Activated CD4-positive, alpha-beta memory T cell treated with anti-CD3 and anti-CD28 coated beads, Interleukin-2, amount 10 ng/mL, durations not matched to agents 7 days and 5 days (primary cell): ENCODE measurements at regions not wholly inside any gene's neighbourhood (a gene's known extent, or its start where the extent isn't known, plus 50 kb on each side); places are given as distances from the start of the nearest gene placed in this dataset.

Experiments
- CTCF ChIA-PET: fragments of 350-600 bp; sonication (Branson Sonifier 250); formaldehyde crosslinking; loops from one replicate; lab custom pipeline; 2021; ENCODE audit warnings: antibody characterized with exemption, inconsistent platforms; lab: Charles Lee
- POLR2A ChIA-PET: fragments of 350-600 bp; sonication (Branson Sonifier 250); formaldehyde crosslinking; loops from one replicate; lab custom pipeline; 2021; ENCODE audit warnings: antibody characterized with exemption; lab: Charles Lee
- DNase-seq: peaks from one replicate; pipeline ENCODE4 v3.0.0-alpha.2; 2020
- H3K27ac Mint-ChIP-seq: one replicate; pipeline ENCODE4 v1.8.0; 2021; ENCODE audit warnings: mild to moderate bottlenecking, mixed read lengths
- H3K27me3 Mint-ChIP-seq: one replicate; pipeline ENCODE4 v1.8.0; 2021; ENCODE audit warnings: mixed read lengths
- H3K36me3 Mint-ChIP-seq: one replicate; pipeline ENCODE4 v1.8.0; 2021; ENCODE audit warnings: low read depth, mixed read lengths
- H3K4me1 Mint-ChIP-seq: one replicate; pipeline ENCODE4 v1.8.0; 2021; ENCODE audit warnings: mixed read lengths
- H3K4me3 Mint-ChIP-seq: one replicate; pipeline ENCODE4 v1.8.0; 2021; ENCODE audit warnings: mild to moderate bottlenecking, mixed read lengths
- H3K9me3 Mint-ChIP-seq: one replicate; pipeline ENCODE4 v1.8.0; 2021; ENCODE audit warnings: mixed read lengths

DNA sequence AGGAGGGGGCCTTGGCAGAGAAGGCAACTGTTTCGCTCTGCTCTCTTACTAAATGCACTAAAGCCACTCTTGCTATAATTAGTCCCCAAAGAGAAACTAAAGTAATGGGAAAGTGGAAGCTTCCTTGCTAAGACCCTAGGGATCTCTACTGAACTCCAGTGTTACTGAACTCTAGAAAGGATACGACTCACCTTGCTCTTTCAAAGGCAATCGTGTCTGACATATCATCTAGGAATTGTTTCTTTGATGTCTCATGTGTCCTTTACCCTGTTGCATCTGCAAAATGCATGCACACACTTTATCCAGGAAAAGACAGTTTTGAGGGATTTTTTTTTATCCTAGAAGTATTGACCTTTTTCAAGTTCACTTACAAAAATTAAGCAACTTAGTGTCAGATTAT is 148.1 kb upstream of the FAM9B start:
- Mint-ChIP-seq H3K4me1 (no peaks in the 10 kb centered on the region), H3K36me3 (no peaks in the 10 kb centered on the region), H3K27ac (no peak overlapping the region), H3K4me3 (no peak overlapping the region), H3K27me3 (no peaks in the 10 kb centered on the region), H3K9me3 (no peaks in the 10 kb centered on the region)
- POLR2A ChIA-PET: no interaction called here
- CTCF ChIA-PET: no interaction called here
- no peak for DNase-seq

DNA sequence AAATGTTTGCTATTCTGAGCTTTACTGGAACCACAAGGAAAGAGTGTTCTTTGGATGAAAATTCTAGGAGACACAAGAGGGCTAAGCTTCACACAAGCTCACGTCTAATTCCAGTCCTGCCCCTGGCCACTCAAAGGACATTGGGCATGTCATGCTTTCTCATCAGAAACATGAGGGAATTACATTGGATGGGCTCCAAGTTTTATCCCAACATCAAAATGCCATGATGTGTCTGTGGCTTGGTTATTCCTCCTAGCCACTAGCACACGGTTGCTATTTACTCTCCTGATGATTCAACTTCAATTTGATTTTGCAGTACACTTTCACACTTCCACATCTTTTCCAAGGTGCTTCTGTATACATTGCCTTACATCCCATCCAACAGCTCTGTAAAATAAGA is 149.6 kb upstream of the FAM9B start:
- Mint-ChIP-seq H3K9me3 (no peaks in the 10 kb centered on the region), H3K27ac (no peak overlapping the region), H3K4me3 (no peak overlapping the region), H3K4me1 (no peaks in the 10 kb centered on the region), H3K36me3 (no peaks in the 10 kb centered on the region), H3K27me3 (no peaks in the 10 kb centered on the region)
- POLR2A ChIA-PET: no interaction called here
- no peak for DNase-seq
- CTCF ChIA-PET: no interaction called here

GRCh38 chrX:9184211-9184610 is 150.3 kb upstream of the FAM9B start:
- CTCF ChIA-PET: no interaction called here
- H3K27ac Mint-ChIP-seq: no peak overlapping the region

GRCh38 chrX:9188117-9188516 is 154.2 kb upstream of the FAM9B start:
- H3K4me1 Mint-ChIP-seq: no peaks in the 10 kb centered on the region
- H3K36me3 Mint-ChIP-seq: no peaks in the 10 kb centered on the region
- POLR2A ChIA-PET: no interaction called here
- no peak overlapping the region for H3K27ac Mint-ChIP-seq
- no peaks in the 10 kb centered on the region for H3K9me3 Mint-ChIP-seq
- CTCF ChIA-PET: no interaction called here
- H3K4me3 Mint-ChIP-seq: no peak overlapping the region
- no peak for DNase-seq
- H3K27me3 Mint-ChIP-seq: peaks cover 2% of the 10 kb centered on the region

More at GRCh38 chrX:9184211-9184610, 150.3 kb upstream of the FAM9B start:
- Mint-ChIP-seq H3K27me3 (no peaks in the 10 kb centered on the region), H3K4me3 (no peak overlapping the region), H3K36me3 (no peaks in the 10 kb centered on the region), H3K4me1 (no peaks in the 10 kb centered on the region), H3K9me3 (no peaks in the 10 kb centered on the region)
- DNase-seq: no peak
- POLR2A ChIA-PET: no interaction called here

DNA sequence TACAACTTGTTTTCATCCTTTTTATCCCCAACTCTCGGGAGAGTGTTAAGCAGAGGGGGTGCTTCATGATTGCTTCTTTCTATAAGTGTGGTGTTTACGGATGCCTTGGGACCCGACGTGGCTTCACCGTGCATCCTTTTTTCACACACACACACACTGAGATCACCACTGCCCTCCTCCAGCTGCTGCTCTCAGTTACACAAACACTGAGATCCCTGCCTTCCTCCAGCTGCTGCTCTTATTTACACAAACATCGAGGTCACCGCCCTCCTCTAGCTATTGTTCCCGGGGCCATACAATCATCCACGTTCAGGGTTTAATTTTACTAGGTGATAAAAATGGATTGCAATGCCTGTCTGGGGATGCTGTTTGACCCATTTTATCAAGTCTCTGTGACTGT is 155.4 kb upstream of the FAM9B start:
- H3K4me1 Mint-ChIP-seq: no peaks in the 10 kb centered on the region
- no peak for DNase-seq
- peaks cover 2% of the 10 kb centered on the region for H3K27me3 Mint-ChIP-seq

GRCh38 chrX:9191392-9191791 is 157.5 kb upstream of the FAM9B start:
- Mint-ChIP-seq H3K27ac (no peak overlapping the region), H3K9me3 (no peaks in the 10 kb centered on the region), H3K4me3 (no peak overlapping the region), H3K36me3 (no peaks in the 10 kb centered on the region), H3K4me1 (no peaks in the 10 kb centered on the region), H3K27me3 (peaks cover 2% of the 10 kb centered on the region)
- POLR2A ChIA-PET: no interaction called here
- CTCF ChIA-PET: no interaction called here
- DNase-seq: no peak

More for the DNA sequence above, 155.4 kb upstream of the FAM9B start:
- Mint-ChIP-seq H3K9me3 (no peaks in the 10 kb centered on the region), H3K27ac (no peak overlapping the region), H3K36me3 (no peaks in the 10 kb centered on the region), H3K4me3 (no peak overlapping the region)
- ChIA-PET POLR2A (no interaction called here), CTCF (no interaction called here)

GRCh38 chrX:9195199-9195880 is 161.4 kb upstream of the FAM9B start:
- CTCF ChIA-PET: no interaction called here
- H3K27me3 Mint-ChIP-seq: peaks cover 2% of the 10 kb centered on the region
- no peaks in the 10 kb centered on the region for H3K36me3 Mint-ChIP-seq
- no peaks in the 10 kb centered on the region for H3K9me3 Mint-ChIP-seq
- DNase-seq: no peak
- POLR2A ChIA-PET: no interaction called here
- H3K27ac Mint-ChIP-seq: no peak overlapping the region
- no peak overlapping the region for H3K4me3 Mint-ChIP-seq
- no peaks in the 10 kb centered on the region for H3K4me1 Mint-ChIP-seq

- DNase-seq: no peak
- Mint-ChIP-seq H3K27ac (no peak overlapping the region), H3K4me1 (no peaks in the 10 kb centered on the region), H3K36me3 (no peaks in the 10 kb centered on the region), H3K9me3 (no peaks in the 10 kb centered on the region), H3K27me3 (no peaks in the 10 kb centered on the region), H3K4me3 (no peak overlapping the region)
- POLR2A ChIA-PET: no interaction called here
- CTCF ChIA-PET: no interaction called here
Measured at GRCh38 chrX:9196961-9197640, 163.2 kb upstream of the FAM9B start.

DNA sequence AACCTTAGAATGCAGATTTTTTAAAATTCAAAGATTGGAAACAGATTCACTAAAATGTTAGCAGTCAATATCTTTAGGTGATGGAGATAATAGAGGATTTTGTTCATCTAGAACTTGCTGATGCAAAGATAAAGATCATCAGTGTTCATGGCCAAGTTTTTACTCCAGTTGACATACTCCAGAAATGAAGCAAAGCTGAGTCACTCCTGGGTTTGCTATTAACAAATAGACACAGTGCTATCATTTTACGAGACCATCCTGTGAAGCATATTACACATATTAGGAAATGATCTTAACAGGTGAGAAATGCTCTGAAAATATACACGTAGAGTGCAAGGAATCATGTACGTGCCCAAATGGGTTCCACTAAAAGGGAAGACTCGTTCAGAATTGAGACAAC is 170.6 kb upstream of the FAM9B start:
- Mint-ChIP-seq H3K27ac (no peak overlapping the region), H3K9me3 (no peaks in the 10 kb centered on the region), H3K36me3 (no peaks in the 10 kb centered on the region), H3K27me3 (peaks cover 4% of the 10 kb centered on the region), H3K4me1 (no peaks in the 10 kb centered on the region), H3K4me3 (no peak overlapping the region)
- CTCF ChIA-PET: no interaction called here
- POLR2A ChIA-PET: no interaction called here
- DNase-seq: no peak

- no peaks in the 10 kb centered on the region for H3K9me3 Mint-ChIP-seq
- DNase-seq: no peak
- no peaks in the 10 kb centered on the region for H3K36me3 Mint-ChIP-seq
- ChIA-PET CTCF (interaction anchor here (0.5 kb wide), 1 partner anchor 48 kb away, joined by 4 read pairs; no protein-coding TSS in a partner anchor), POLR2A (no interaction called here)
- H3K27ac Mint-ChIP-seq: no peak overlapping the region
- no peak overlapping the region for H3K4me3 Mint-ChIP-seq
- peaks cover 4% of the 10 kb centered on the region for H3K27me3 Mint-ChIP-seq
- no peaks in the 10 kb centered on the region for H3K4me1 Mint-ChIP-seq
Measured at GRCh38 chrX:9205599-9206223, 171.8 kb upstream of the FAM9B start.

GRCh38 chrX:9207142-9207541 is 173.2 kb upstream of the FAM9B start:
- Mint-ChIP-seq H3K4me3 (no peak overlapping the region), H3K27ac (no peak overlapping the region)
- CTCF ChIA-PET: no interaction called here

GRCh38 chrX:9211269-9211668 is 177.3 kb upstream of the FAM9B start:
- ChIA-PET POLR2A (no interaction called here), CTCF (no interaction called here)
- Mint-ChIP-seq H3K4me3 (no peak overlapping the region), H3K9me3 (no peaks in the 10 kb centered on the region), H3K36me3 (peaks cover 2% of the 10 kb centered on the region), H3K27me3 (peaks cover 4% of the 10 kb centered on the region), H3K27ac (no peak overlapping the region), H3K4me1 (no peaks in the 10 kb centered on the region)
- DNase-seq: no peak

More at GRCh38 chrX:9207142-9207541, 173.2 kb upstream of the FAM9B start:
- no peaks in the 10 kb centered on the region for H3K4me1 Mint-ChIP-seq
- H3K27me3 Mint-ChIP-seq: peaks cover 4% of the 10 kb centered on the region
- H3K9me3 Mint-ChIP-seq: no peaks in the 10 kb centered on the region
- no peak for DNase-seq
- no peaks in the 10 kb centered on the region for H3K36me3 Mint-ChIP-seq
- POLR2A ChIA-PET: no interaction called here

- no peaks in the 10 kb centered on the region for H3K4me1 Mint-ChIP-seq
- no peak for DNase-seq
- no peak overlapping the region for H3K4me3 Mint-ChIP-seq
- no peak overlapping the region for H3K27ac Mint-ChIP-seq
- H3K27me3 Mint-ChIP-seq: no peaks in the 10 kb centered on the region
- ChIA-PET CTCF (no interaction called here), POLR2A (no interaction called here)
- H3K36me3 Mint-ChIP-seq: no peaks in the 10 kb centered on the region
- no peaks in the 10 kb centered on the region for H3K9me3 Mint-ChIP-seq
Measured at GRCh38 chrX:9221781-9222180, 187.9 kb upstream of the FAM9B start.
